GM18951 (cell line): ENCODE measurements at regions not wholly inside any gene's neighbourhood (a gene's known extent, or its start where the extent isn't known, plus 50 kb on each side); places are given as distances from the start of the nearest gene placed in this dataset.

Experiments used
- POLR2A ChIP-seq: IDR thresholded peaks from 4 replicates; pipeline ENCODE4 v1.6.1; 2011; ENCODE audit warnings: mild to moderate bottlenecking; ENCODE audit not compliant: insufficient read length, insufficient read depth; ENCODE audit errors: extremely low read depth
- in situ Hi-C: fragments of 300-500 bp; cut with MboI; formaldehyde crosslinking; loops from one replicate; pipeline ENCODE4 v1.12.0; 2022; ENCODE audit warnings: low sequenced_read_pairs, mixed read lengths, inconsistent platforms; ENCODE audit not compliant: unreplicated experiment

DNA sequence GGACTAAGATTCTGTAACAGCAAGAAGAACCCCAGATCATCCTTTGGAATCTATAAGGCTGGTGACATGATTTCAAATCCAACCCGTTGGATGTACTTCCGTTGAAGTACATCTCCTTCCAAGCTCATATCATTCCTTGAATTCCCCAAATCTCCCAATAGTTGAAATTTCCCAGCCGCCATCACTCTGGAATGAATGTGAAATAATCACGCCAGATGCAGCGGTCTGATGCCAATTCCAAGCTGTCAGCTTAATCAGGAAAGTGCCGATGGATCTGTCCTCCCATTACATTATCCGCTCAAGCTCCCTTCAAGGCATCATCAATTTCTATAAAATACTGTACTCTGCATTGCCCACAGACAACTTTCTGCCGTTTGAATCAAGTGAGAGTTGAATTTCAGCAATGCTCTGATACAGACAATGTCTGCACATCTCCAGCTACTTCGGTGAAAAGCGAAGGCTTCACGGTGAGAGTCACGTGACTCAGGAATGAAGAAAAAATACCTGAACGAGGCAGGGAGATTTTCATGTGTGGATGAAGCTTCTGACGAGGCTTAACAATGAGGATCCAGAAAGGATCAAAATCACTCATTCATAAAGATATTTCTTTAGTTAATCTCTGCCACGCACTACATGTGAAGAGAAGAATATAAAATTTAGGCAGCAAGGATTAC lies 663.9 kb downstream of the AJAP1 start:
- in situ Hi-C loops: no loop called here

DNA sequence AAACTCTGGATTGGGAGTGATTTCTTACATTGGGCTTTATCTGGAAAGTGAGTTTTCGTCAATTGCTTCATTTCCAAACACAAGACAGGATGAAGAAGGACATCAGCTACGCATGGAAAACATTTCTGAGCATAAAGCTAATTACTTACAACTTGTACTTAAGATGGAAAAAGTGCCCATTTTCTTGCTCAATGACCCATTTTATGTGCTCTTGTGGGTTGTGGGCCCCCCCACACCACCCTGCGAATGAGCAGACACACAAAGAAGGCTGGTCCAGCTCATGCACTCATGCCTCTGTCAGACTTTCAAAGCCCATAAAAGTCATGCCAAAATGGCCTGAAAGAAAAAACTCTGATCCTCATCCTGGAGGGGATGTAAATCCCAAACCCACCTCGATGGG lies 663.0 kb downstream of the AJAP1 start:
- no peak for TF ChIP-seq POLR2A
- in situ Hi-C loops: no loop called here

More for the DNA sequence above, 663.9 kb downstream of the AJAP1 start:
- no peak for TF ChIP-seq POLR2A

DNA sequence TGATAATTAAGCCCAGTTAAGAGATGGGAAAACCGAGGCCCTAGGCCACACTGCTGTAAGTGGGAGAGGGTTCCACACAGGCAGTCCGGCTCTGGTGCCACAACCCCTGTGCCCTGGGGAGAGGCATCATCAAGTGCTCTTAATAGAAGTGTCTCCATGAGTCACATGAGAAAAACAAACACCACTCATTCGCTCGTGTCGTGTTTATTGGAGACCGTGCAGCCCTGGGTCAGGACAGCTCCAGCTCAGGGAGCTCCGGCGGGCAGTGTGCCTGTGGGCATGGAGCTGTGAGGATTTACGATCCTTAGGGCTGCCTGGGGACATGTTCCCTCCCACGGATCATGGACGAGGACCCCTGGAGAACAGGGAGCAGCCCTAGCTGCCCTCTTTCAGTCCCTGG lies 658.5 kb downstream of the AJAP1 start:
- TF ChIP-seq POLR2A: no peak
- in situ Hi-C loops: no loop called here

DNA sequence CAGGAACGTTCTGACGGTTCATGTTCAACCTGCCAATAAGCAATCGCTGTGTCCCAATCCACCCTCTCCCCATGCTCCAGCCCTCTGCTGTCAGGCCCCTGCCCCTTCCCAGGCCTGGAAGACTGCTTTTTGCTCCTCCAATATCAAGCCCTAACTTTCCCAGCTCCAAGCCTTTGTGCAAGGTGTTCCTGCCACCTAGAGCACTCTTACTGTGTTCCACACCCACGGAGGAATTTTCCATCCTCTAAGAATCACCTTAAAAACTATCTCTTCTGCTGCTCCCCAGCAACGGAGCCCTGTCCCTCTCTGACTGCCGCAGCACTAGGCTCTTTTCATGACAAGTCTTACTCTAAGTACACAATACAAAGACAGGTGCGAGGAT lies 657.9 kb downstream of the AJAP1 start:
- in situ Hi-C loops: no loop called here
- TF ChIP-seq POLR2A: no peak

DNA sequence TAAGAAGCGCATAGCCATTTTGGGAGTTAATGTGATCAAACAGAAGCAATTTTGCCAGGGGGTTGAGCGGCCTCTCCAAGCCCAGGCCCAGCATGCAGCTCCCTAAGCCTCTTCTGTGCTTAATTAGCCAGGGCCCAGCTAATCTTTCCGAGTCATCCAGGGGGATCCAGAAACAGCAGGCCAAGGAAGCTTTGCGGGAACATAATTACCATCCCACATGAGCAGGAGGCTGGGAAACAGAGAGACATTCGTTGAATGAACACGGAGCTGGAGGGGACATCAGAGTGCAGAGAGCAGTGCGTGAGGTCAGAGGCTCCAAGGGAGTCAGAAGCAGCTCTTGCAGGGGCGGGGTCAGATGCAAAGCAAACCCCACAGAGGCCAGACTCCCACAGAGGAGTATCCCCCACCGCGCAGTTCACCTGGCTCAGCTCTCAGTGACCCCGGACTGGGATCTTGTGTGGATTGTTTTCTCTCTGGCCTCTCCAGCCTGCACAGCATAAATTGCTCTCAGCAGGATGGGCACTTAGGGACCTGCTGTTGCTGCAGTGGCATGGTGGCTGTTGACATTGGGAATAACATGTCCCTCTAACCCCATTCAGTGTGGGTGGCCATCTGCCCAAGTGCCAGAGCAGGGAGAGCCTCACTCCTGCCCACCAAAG lies 657.4 kb downstream of the AJAP1 start:
- in situ Hi-C loops: no loop called here
- no peak for TF ChIP-seq POLR2A

DNA sequence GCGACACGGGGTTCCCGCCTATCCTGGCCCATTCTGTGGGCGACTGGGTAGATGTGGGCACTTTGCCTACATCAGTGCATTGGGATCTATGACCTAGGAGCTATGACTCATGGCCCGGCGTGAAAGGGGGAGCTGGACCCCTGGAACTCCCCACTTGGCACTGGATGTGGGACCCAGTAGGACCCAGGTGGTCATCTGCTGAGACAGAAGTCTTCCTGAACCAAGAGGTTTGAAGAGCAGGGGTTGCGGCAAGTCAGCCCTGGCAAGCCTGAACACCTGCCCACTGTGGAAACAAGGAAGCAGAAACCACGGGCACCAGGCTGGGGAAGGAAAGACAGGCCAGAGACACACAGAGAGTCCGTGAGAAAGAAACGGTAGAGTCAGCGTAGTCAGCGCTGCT lies 656.7 kb downstream of the AJAP1 start:
- in situ Hi-C loops: no loop called here
- no peak for TF ChIP-seq POLR2A

DNA sequence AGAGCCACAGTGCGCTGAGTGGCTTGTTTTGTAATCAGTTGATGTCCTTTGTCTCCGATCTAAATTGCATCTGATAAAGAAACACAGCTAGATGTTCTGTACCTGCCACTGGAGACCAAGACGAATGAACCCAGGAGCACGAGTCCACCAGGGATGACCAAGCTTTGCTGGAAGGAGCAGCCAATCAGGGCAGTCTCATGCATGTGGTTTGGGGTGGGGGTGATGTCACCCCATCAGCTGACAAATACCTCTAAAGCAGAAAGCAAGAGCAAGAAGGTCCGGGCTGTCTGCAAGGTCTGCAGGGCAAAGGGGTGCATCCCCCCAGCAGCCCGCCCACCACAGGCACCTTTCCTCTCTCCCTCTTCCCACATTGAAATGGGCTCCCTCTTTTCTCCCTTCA lies 653.8 kb downstream of the AJAP1 start:
- no peak for TF ChIP-seq POLR2A
- in situ Hi-C loops: no loop called here

DNA sequence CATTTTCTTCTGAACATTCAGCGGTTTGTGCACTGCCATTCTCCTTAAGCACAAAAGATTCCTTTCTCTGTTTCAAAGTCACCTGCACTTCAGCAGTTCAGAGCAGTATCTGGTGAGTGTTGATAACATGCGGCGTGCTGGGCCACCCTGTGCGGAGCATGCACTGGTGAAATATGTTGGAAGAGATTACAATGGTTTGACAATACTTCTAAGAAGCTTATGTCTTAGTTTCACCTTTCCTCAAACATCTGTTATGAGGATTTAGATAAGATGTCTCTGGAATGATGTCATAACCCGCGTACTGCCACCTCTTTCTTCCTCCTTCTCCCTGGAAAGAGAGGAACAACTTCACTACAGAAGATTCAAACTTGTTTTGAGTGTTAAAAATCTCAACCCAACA lies 650.3 kb downstream of the AJAP1 start:
- no peak for TF ChIP-seq POLR2A
- in situ Hi-C loops: no loop called here

DNA sequence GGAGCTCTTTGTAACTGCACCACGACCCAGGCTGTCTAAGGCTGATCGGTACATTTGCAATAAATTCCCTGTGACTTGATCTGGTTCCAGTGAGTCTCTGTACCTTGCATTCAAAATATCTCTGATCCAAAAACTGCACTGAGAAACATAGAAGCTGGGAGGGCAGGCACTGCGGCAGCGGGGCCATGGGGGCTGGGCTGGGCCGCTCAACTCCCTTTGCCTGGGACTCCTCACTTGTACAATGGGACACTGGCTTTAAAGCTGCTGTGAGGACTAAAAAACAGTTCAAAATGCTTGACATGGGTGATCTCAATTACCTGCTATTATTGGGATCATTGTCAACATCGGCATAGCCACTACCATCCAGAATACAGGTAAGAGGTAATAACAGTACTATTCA lies 644.0 kb downstream of the AJAP1 start:
- TF ChIP-seq POLR2A: no peak
- in situ Hi-C loops: no loop called here

DNA sequence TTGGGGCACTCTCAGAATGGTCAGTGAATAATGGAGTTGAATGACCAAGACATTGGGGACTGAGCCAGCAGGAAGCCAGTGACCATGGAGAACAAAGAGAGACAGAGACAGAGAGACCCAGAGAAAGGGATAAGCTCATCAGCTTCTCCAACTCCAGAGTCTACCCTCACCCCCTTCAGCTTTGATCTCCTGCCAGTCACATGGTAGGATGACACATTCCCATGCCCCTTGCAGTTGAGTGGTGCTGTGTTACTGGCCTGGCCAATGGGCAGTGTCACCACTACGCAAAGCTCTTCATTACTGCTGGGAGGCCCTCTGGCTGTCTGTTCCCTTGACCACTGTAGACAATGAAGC lies 643.5 kb downstream of the AJAP1 start:
- in situ Hi-C loops: no loop called here
- TF ChIP-seq POLR2A: no peak

DNA sequence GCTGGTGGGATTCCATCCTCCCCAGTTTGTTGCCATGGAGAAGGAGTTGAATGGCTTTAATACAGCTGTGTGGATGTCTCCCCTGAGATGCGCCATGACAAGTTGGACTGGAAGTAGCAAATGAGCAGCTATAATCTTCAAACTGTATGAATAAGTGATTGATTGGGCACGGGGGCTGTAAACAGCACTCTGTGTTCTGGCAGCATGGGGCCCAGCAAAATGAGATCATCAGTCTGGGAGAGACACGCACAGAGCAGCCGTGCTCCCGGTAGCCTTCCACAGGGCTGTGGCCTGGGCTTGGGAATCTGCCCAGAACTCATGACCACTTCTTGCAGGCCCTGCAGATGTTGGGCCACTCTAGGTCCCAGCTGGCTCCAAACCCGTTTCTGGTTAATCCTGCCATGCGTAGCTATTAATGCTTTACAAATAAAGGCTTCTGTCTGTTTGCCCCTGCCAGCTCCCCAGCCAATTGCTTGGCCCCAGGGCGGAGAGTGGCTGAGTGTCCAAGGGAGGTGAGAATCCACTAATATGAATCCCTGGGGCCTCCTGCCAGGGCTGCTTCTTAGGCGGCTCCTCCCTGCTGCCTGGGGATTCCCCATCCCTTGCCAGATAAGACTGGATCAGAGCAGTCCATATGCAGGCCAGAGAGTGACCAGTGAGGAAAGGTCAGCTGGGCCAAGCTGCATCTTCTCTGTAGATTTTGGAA lies 642.9 kb downstream of the AJAP1 start:
- in situ Hi-C loops: no loop called here
- TF ChIP-seq POLR2A: no peak

DNA sequence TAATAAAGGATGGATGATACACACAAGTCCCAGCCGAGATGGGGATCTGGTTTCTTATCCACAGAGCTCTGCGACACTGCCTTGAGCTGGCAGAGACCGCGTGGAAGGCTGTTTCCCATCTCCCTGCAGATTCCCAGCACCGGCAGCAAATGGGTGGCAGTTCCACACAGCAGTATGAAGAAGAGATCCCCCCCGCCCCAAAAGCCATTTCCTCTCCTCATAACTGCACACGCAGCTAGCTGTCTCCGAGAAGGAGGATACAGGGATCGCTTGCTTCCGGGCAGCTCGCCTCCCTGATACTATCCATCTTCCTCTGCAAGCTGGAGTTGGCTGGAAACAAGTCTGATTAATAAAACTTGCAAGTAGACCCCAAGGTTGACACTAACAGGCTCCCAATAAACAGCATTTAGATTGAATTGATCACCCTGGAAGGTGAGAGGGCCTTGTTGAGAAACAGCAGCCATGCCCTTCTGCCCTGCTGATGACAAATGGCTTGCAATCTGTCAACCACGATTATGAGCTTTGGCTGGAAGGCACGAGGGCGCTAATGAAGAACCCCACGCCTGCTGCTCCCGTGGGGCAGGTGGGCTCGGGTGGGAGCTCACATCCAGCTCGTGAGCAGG lies 642.3 kb downstream of the AJAP1 start:
- in situ Hi-C loops: no loop called here
- TF ChIP-seq POLR2A: no peak

DNA sequence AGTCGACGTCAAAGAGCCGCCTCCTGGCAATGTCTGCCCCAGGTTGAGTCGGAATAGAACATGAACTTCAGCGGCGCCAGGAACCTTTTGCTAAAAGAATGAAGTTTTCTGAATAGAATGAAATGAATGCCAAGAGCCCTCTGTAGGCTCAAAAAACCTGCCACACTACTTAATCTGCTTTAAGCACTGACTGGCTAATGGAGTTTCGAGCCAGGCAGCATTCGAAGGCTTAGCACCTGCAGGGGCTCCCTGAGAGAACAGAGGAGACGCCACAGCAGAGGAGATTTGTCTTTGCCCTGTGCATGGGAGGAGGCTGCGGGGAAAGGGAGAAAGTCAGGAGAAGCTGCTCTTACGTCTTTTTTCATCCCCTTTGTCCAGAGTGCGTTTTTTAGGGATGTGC lies 641.7 kb downstream of the AJAP1 start:
- in situ Hi-C loops: no loop called here

More for the DNA sequence above, 641.7 kb downstream of the AJAP1 start:
- TF ChIP-seq POLR2A: no peak
